ENCODE measurements at regions not wholly inside any gene's neighbourhood (a gene's known extent, or its start where the extent isn't known, plus 50 kb on each side); places are given as distances from the start of the nearest gene placed in this dataset.
"Not testable (repeated sequence)": the region's sequence is repeated elsewhere in the genome, so short reads cannot be mapped to it uniquely, and the experiment has no call there.

DNA sequence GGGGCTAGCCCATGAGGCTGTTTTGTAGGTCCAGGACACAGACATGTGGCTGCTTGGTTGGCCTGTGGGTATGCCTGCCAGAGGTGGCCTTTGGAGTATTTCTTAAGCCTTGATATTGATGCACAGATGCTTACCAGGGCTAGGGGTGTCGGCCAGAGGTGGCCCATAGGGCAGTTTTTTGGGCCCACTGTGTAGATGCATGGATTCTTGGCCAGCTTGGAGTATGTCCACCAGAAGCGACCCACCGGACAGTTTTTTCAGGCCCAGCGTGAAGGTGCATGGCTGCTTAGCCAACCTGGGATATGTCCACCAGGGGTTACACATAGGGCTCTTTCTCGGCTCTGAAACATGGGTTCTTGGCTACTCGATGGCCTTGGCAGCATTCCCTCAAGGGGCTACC is 1199.1 kb downstream of the CNTNAP5 start:
- no peak for DNase-seq (ENCODE audit: low read depth)

DNA sequence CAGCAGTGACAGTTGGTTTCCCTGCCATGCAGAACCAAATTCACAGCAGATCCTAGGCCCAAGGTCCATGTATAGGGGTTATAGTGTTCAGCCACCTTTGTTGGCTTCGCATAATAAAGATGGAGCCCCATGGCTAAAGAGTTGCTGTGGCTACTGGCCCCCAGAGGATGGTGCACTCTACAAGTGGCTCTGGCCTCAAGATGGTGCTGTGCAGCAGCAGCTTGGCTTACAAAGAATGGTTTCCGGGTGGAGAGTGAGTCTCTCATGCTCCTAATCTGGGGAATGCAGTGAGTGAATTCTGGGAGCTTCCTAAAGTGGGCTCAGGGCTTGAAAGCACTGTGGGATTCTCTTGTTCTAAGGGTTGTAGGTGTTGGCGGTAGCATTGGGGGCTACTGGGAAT is 1199.7 kb downstream of the CNTNAP5 start:
- DNase-seq (ENCODE audit: low read depth): no peak

DNA sequence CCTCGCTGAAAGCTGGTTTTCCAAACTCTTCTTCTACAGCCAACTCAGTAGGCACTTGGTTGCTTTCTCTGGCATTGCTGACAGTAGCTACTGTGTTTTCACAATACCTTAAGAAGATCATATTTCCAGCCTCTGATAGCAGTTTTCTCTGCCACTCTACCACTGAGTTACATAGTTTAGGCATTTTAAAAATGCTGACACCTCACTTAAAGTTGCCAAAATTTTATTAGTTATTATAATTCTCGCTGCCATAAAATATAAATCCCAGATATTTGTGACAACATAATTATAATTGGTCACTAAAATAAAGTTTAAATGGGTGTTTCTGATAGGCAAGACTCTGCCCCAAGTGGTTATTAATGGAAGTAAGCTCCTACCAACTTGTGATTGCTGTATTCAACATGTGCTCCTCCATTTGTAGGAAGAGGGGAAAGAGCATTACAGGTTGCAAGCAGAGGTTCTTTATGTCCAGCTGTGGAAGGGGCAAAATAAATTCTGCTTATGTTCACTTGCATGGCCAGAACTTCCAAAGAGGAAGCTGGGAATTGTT is 1202.8 kb downstream of the CNTNAP5 start:
- no peak for DNase-seq (ENCODE audit: low read depth)

DNA sequence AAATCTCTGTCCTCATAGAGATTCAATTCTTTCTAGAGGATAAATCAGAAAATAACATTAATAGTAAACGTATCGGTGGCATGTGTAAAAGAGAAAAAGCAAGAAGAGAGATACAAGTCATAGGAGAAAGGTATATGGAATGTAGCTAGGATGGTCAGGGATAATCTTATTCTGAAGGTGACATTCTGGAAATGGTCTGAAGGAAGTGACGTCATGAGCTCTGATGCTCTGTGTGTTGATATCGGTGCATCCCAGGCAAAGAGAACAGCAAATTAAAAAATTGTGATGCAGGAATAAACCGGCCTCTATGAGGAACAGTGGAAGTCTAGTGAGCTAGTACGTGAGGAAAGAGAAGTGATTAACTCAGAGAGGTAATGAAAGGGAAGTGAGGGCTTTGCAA is 1215.8 kb downstream of the CNTNAP5 start:
- DNase-seq (ENCODE audit: low read depth): no peak

GRCh38 chr2:125243074-125243473 is 1218.0 kb downstream of the CNTNAP5 start:
- DNase-seq (ENCODE audit: low read depth): no peak

GRCh38 chr2:125254010-125254409 is 1228.9 kb downstream of the CNTNAP5 start:
- DNase-seq (ENCODE audit: low read depth): no peak

GRCh38 chr2:125259451-125259850 is 1234.4 kb downstream of the CNTNAP5 start:
- DNase-seq (ENCODE audit: low read depth): no peak

- DNase-seq (ENCODE audit: low read depth): not testable (repeated sequence)
Observed at GRCh38 chr2:125260366-125260930, 1235.4 kb downstream of the CNTNAP5 start.

DNA sequence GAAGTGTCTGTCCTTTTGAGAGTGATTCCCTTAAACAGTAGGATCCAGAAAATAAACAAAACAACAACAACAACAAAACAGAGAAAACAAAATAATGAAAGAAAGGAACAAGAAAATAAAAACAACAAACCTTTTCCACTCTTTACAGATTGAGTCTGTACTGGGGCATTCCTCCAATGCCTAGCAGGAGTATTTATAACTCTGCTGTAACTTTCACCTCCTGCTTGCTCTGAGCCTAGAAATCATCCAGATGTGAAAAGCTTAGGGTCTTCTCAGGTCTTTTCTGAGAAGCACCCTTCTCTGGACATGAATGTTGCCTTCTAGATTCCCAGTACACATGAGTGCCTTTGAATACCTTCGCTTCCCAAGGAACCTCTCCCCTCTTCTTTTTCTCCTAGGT is 1239.4 kb downstream of the CNTNAP5 start:
- no peak for DNase-seq (ENCODE audit: low read depth)

- DNase-seq (ENCODE audit: low read depth): no peak
Observed at GRCh38 chr2:125267683-125268082, 1242.6 kb downstream of the CNTNAP5 start.

DNA sequence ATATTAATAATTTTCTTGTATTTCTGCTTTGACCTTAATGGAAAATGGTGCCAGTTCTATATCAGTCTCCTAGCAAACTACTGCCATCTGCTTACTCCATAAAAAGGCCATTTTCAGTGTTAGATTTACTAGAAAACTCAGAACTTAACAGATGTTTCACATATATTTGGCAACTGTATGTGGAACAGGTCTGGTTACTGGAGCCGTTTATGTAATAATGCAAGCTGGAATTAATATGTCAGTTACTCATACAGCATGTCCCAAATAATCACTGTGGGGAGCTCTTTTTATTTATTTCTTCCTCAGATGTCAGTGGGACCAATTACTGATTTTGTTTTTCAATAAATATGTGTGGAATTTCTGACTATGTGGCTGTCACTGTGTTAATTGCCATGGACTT is 1247.6 kb downstream of the CNTNAP5 start:
- DNase-seq (ENCODE audit: low read depth): no peak

- DNase-seq (ENCODE audit: low read depth): no peak
Observed at GRCh38 chr2:125274718-125275117, 1249.6 kb downstream of the CNTNAP5 start.

- no peak for DNase-seq (ENCODE audit: low read depth)
Observed at GRCh38 chr2:125280265-125280664, 1255.2 kb downstream of the CNTNAP5 start.

- no peak for DNase-seq (ENCODE audit: low read depth)
Observed at GRCh38 chr2:125281242-125281641, 1256.2 kb downstream of the CNTNAP5 start.

DNA sequence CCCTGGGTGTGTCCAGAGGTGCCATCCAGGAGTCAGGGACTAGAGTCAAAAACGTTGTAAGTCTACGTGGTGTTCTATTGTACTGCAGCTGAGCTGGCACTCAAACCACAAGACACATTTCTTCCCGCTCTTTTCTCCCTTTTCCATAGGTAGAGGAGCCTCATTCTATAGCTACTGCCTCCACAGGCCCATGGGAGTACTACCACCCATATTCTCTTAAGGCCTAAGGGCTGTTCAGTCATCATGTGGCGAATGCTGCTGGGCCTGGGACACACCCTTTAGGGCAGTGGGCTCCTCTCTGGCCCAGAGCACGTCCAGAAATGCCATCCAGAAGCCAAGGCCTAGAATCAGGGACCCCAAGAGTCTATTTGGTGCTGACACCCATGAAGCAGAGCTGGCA is 1271.7 kb downstream of the CNTNAP5 start:
- DNase-seq (ENCODE audit: low read depth): no peak

DNA sequence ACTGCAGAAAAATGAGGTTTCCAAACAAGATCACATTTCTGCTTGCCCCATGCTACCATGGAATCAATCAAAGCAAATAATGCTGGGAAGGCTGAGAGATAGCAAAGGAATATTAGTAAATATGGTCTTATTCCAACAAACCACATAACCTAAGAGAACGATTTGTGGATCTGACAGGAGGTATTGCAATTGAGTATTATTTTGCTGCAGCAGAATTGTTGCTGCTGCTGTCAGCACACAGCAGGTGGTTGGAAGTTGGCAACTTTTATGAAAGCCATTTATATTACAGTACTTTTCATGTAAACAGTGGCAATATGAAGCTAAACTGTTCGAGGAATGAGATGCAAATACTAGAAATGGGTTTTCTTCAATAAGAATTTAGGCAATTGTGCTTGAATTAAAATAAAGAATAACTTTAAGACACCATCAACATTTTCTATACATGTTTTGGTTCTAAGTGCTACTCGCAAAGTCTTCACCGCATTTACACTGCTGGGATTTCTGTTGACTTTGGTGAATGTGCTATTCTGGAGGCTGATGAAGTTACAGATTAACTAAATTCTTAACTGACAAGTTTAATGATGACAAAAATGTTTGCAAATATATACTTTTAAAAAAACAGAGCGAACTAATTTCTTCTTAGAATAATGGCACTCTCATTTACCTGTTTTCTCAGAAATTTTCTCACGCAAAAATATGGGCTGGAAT is 1285.7 kb downstream of the CNTNAP5 start:
- no peak for DNase-seq (ENCODE audit: low read depth)

- no peak for DNase-seq (ENCODE audit: low read depth)
Observed at GRCh38 chr2:125312342-125312741, 1287.3 kb downstream of the CNTNAP5 start.

- no peak for DNase-seq (ENCODE audit: low read depth)
Observed at GRCh38 chr2:125313806-125314205, 1288.7 kb downstream of the CNTNAP5 start.

GRCh38 chr2:125318740-125319139 is 1293.7 kb downstream of the CNTNAP5 start:
- no peak for DNase-seq (ENCODE audit: low read depth)

DNA sequence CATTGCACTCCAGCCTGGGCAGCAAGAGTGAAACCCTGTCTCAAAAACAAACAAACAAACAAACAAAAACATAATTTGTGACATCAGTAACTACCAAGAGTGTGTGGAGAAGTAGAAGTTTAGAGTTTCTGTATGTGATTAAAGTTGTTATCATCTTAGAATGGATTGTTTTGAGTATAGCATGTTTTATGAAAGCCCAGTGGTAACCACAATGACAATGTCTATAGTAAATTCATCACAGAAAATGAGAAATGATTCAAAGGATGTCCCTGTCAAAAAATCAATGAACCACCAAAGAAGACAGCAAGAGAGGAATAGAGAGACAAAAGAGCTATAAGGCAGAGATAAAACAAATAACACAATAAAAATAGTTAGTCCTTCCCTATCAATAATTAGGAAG is 1299.2 kb downstream of the CNTNAP5 start:
- no peak for DNase-seq (ENCODE audit: low read depth)

GRCh38 chr2:125330133-125330532 is 1305.0 kb downstream of the CNTNAP5 start:
- no peak for DNase-seq (ENCODE audit: low read depth)

DNA sequence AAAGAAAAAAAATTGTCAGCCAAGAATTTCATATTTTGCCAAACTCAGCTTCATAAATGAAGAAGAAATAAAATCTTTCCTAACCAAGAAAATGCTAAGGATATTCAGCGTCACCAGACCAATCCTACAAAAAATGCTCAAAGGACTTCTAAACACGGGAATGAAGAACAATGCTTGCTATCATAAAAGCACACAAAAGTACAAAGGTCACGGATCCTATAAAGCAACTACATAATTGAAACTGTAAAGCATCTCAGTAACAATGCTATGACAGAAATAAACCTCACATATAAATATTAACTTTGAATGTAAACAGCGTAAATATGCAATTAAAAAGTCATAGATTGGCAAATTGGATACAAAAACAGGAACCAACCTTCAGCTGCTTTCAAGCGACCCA is 1314.6 kb upstream of the GYPC start:
- DNase-seq (ENCODE audit: low read depth): no peak

GRCh38 chr2:125353542-125353941 is 1302.4 kb upstream of the GYPC start:
- DNase-seq (ENCODE audit: low read depth): not testable (repeated sequence)
